Erythroblast (primary cell): ENCODE measurements at regions not wholly inside any gene's neighbourhood (a gene's known extent, or its start where the extent isn't known, plus 50 kb on each side); places are given as distances from the start of the nearest gene placed in this dataset.

Experiments
- GATA1 ChIP-seq: IDR thresholded peaks from 2 replicates; pipeline ENCODE4 v1.6.1; 2011; ENCODE audit warnings: low read depth, mild to moderate bottlenecking, control low read depth, low read length, moderate library complexity
- POLR2A ChIP-seq: IDR thresholded peaks from 2 replicates; pipeline ENCODE4 v1.6.1; 2011; ENCODE audit warnings: mild to moderate bottlenecking, low read length

GRCh38 chr13:111634410-111634809 is 314.0 kb downstream of the TEX29 start:
- TF ChIP-seq POLR2A (no peak), GATA1 (no peak)
